DOHH2 (cell line): ENCODE measurements at regions not wholly inside any gene's neighbourhood (a gene's known extent, or its start where the extent isn't known, plus 50 kb on each side); places are given as distances from the start of the nearest gene placed in this dataset.

Experiments used
- CTCF ChIP-seq: fragments of 200-600 bp; sonication (generic); IDR thresholded peaks from one replicate; pipeline ENCODE4 v1.5.1; 2014; ENCODE audit warnings: antibody characterized with exemption, mild to moderate bottlenecking, low read depth, low read length; ENCODE audit not compliant: poor library complexity, severe bottlenecking
- EZH2phosphoT487 ChIP-seq: fragments of 200-600 bp; sonication (generic); IDR thresholded peaks from 2 replicates; pipeline ENCODE4 v1.6.1; 2017; ENCODE audit warnings: borderline replicate concordance, mild to moderate bottlenecking, antibody characterized with exemption, low read length, moderate library complexity, mixed read lengths

GRCh38 chr4:156098805-156099204, 145.1 kb upstream of the CTSO start:
- TF ChIP-seq CTCF (no peak), EZH2phosphoT487 (no peak)
